ENCODE measurements at regions not wholly inside any gene's neighbourhood (a gene's known extent, or its start where the extent isn't known, plus 50 kb on each side); places are given as distances from the start of the nearest gene placed in this dataset.

DNA sequence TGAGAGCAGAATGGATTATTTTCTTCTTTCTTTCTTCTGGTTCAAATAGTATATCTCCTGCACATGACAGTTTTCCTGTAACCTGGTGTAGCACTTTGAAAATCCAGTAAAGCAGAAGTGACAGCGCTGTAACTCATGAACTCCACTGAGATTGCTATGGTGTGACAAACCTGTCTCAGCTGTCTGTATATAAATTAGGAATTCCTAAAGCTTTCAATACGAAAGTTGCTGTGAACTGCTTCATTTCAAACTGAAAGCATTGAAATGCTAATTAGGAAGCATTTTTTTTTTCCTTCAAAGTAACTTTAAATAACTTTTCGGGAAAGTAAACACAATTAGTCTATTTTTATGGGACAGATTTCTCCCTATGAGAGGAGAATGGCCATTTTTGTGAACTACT, 646.9 kb upstream of the ZP4 start:
- Histone ChIP-seq H3K27me3 (ENCODE audit: control insufficient read depth, insufficient read depth, low read length) (no peaks in the 10 kb centered on the region), H3K4me3 (ENCODE audit: low read depth, low read length) (no peak overlapping the region), H3K36me3 (ENCODE audit: control insufficient read depth, insufficient read depth, low read length) (no peaks in the 10 kb centered on the region)
- TF ChIP-seq, protein P1, sequence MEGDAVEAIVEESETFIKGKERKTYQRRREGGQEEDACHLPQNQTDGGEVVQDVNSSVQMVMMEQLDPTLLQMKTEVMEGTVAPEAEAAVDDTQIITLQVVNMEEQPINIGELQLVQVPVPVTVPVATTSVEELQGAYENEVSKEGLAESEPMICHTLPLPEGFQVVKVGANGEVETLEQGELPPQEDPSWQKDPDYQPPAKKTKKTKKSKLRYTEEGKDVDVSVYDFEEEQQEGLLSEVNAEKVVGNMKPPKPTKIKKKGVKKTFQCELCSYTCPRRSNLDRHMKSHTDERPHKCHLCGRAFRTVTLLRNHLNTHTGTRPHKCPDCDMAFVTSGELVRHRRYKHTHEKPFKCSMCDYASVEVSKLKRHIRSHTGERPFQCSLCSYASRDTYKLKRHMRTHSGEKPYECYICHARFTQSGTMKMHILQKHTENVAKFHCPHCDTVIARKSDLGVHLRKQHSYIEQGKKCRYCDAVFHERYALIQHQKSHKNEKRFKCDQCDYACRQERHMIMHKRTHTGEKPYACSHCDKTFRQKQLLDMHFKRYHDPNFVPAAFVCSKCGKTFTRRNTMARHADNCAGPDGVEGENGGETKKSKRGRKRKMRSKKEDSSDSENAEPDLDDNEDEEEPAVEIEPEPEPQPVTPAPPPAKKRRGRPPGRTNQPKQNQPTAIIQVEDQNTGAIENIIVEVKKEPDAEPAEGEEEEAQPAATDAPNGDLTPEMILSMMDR (IDR thresholded peaks at IDR 0.05; ENCODE audit: insufficient read depth, low read length, poor library complexity, severe bottlenecking), result no peak
- DNase-seq (ENCODE audit: low read depth), result no peak

DNA sequence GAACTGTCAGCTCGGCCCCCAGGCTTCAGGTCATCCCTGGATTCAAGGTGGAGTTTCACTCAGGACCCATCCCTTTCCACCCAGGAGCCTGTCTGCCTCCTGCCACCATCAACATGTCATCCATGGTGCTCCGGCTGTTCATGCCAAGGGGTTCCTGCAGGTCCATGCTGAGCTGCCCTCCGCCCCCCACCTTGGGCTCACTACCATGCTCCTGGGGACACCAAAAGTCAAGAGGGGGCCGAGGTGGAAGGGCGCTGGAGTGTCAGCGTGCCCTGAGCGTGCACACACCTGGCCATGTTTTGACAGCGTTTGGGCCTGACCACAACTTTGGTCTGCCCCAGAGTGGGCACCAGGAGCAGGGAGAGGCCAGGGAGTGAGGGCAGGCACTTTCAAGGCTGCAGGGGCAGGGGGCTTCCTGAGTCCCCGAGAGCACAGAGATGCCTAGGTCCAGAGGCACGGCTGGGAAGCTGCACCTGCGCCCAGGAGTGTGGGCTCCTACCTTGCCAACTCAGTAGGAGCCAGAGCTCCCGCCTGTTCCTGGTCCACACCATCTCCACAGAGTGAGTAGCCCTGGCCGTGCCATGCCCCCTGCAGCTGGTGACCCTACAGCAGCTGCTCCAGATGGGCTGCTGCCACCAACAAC, 639.6 kb upstream of the ZP4 start:
- Histone ChIP-seq H3K4me3 (ENCODE audit: low read depth, low read length) (no peak overlapping the region), H3K27me3 (ENCODE audit: control insufficient read depth, insufficient read depth, low read length) (no peaks in the 10 kb centered on the region), H3K36me3 (ENCODE audit: control insufficient read depth, insufficient read depth, low read length) (no peaks in the 10 kb centered on the region)
- TF ChIP-seq, protein P1 (IDR thresholded peaks at IDR 0.05; ENCODE audit: insufficient read depth, low read length, poor library complexity, severe bottlenecking), result no peak
- no peak for DNase-seq (ENCODE audit: low read depth)

DNA sequence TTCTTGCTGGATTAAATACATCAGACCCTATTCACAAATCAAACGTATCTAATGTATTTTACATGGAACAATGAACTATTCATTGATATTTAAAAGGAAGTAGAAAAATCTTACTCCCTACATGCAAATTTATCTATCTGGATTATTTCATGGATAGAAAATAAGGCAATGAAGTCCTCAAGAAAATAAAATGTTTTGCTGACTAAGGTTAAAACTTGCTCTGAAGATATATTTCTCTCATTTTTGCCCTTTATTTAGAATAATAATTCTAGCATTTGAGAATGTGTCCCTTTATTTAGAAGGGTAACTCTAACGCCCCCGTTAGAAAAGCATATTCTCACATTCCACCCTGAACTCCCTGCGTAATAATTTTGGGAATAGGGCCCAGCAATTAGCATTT, 627.0 kb upstream of the ZP4 start:
- H3K27me3 ChIP-seq (ENCODE audit: control insufficient read depth, insufficient read depth, low read length), result no peaks in the 10 kb centered on the region
- TF ChIP-seq, protein P1 (IDR thresholded peaks at IDR 0.05; ENCODE audit: insufficient read depth, low read length, poor library complexity, severe bottlenecking), result no peak

DNA sequence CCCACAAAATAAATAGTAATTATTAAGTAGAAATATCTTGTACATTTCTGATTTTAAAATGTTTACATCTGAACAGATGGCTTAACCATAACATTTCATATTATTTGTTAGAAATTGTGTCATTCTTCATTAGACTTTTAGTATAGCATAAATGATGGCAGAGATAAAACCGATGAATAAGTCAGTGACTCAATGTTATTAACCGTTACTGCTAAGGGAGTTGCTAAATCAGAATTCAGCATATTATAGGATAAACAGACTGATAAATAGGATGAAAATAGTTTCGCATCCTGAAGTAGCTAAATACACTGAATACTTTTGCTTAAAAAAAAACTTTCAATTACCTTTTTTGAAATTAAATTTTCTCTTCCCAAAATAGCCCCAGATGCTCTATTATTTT, 610.6 kb upstream of the ZP4 start:
- H3K36me3 ChIP-seq (ENCODE audit: control insufficient read depth, insufficient read depth, low read length), result no peaks in the 10 kb centered on the region
- no peak overlapping the region for H3K4me3 ChIP-seq (ENCODE audit: low read depth, low read length)
- DNase-seq (ENCODE audit: low read depth), result no peak

More for the DNA sequence above, 627.0 kb upstream of the ZP4 start:
- Histone ChIP-seq H3K36me3 (ENCODE audit: control insufficient read depth, insufficient read depth, low read length) (no peaks in the 10 kb centered on the region), H3K4me3 (ENCODE audit: low read depth, low read length) (no peak overlapping the region)
- DNase-seq (ENCODE audit: low read depth), result no peak

DNA sequence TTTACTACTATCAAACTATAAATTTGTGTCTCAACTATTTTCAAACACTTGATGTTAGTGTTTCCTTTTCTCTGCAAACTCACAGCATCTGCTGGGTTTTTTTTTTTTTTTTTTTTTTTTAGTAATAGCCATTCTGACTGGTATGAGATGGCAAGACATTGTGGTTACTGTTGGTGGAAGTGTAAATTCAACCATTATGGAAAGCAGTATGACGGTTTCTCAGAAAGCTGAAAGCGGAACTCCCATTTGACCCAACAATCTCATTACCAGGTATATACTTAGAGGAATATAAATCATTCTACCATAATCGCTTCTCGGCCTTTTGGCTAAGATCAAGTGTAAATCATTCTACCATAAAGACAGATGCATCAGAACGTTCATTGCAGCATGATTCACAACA, 608.3 kb upstream of the ZP4 start:
- H3K4me3 ChIP-seq (ENCODE audit: low read depth, low read length), result no peak overlapping the region
- TF ChIP-seq, protein P1 (IDR thresholded peaks at IDR 0.05; ENCODE audit: insufficient read depth, low read length, poor library complexity, severe bottlenecking), result no peak
- no peak for DNase-seq (ENCODE audit: low read depth)
- H3K27me3 ChIP-seq (ENCODE audit: control insufficient read depth, insufficient read depth, low read length), result no peaks in the 10 kb centered on the region
- H3K36me3 ChIP-seq (ENCODE audit: control insufficient read depth, insufficient read depth, low read length), result no peaks in the 10 kb centered on the region

More for the DNA sequence above, 610.6 kb upstream of the ZP4 start:
- TF ChIP-seq, protein P1 (IDR thresholded peaks at IDR 0.05; ENCODE audit: insufficient read depth, low read length, poor library complexity, severe bottlenecking), result no peak
- H3K27me3 ChIP-seq (ENCODE audit: control insufficient read depth, insufficient read depth, low read length), result no peaks in the 10 kb centered on the region

DNA sequence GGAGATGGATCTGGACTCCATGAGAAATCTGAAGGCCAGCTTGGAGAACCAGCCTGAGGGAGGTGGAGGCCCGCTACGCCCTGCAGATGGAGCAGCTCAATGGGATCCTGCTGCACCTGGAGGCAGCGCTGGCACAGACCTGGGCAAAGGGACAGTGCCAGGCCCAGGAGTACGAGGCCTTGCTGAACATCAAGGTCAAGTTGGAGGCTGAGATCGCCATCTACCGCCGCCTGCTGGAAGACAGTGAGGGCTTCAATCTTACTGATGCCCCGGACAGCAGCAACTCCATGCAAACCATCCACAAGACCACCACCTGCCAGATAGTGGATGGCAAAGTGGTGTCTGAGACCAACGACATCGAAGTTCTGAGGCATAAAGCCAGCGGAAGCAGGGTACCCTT, 601.5 kb upstream of the ZP4 start:
- no peaks in the 10 kb centered on the region for H3K36me3 ChIP-seq (ENCODE audit: control insufficient read depth, insufficient read depth, low read length)
- no peak overlapping the region for H3K4me3 ChIP-seq (ENCODE audit: low read depth, low read length)
- DNase-seq (ENCODE audit: low read depth), result no peak
- TF ChIP-seq, protein P1 (IDR thresholded peaks at IDR 0.05; ENCODE audit: insufficient read depth, low read length, poor library complexity, severe bottlenecking), result no peak
- no peaks in the 10 kb centered on the region for H3K27me3 ChIP-seq (ENCODE audit: control insufficient read depth, insufficient read depth, low read length)

All from kidney epithelial cell (primary cell).